ENCODE measurements at regions not wholly inside any gene's neighbourhood (a gene's known extent, or its start where the extent isn't known, plus 50 kb on each side); places are given as distances from the start of the nearest gene placed in this dataset.

DNA sequence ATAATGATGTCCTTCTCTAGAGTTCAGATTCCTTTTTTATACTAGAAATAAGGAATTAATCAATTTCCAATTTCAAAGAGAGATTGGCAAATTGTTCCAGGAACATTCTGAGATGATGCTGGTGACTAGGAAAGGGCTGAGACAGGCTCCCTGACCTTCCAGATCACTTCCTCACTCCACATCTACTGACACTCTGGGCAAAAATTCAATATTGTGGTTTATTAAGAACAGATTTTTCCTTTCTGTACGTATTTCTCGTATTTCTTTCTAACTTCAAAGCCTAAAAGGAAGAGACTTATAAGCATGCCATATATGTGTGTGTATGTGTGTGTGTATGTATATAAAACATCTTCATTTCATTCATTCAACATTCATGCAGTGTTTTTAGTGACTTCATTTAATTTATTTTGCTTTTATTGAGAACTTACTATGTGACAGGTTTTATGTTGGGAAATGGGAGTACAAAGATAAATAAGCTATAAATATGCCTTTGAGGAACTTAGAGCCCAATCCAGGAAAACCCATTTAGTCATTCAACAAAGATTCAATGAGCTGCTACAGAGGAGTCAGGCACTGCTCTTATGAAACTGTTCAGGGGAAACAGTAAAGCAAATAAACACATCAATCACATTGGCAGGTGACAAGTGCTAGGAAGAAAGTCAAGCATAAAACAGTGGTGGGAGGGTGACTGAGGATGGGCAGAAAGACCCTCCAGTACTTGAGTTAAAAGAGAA, 137.9 kb downstream of the RDH14 start:
- DNase-seq: no peak

DNA sequence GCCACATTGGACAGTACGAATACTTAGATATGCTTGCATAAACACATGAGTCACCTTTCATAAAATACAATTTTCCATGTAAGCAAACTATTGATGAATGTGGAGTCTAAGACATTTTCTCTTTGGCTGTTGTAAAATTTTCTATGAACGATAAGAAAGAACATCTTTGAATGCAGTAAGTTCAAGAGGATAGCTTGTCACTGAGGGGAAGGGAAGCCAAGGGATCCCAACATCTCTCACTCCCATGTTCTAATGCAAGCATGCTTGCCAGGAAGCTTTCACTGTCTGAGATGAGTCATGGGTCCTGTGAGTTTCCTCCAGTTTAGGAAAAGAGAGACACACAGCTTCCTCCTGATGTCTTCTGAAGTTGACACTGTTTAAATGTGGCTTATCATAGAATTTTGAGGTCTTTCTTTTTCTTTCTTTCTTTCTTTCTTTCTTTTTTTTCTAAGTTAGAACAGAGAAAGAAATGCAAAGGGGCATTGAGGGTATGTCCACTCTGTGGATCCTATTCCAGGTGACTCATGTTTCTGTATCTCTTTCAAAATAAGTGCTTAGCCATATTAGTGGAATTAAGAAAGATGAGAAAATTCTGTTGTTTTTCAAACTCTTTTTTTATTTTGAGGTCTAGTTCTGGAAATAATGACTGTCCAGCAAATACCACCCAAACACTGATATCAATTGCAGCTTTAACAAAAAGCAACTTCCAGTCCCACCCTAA, 146.6 kb downstream of the RDH14 start:
- no peak for DNase-seq

DNA sequence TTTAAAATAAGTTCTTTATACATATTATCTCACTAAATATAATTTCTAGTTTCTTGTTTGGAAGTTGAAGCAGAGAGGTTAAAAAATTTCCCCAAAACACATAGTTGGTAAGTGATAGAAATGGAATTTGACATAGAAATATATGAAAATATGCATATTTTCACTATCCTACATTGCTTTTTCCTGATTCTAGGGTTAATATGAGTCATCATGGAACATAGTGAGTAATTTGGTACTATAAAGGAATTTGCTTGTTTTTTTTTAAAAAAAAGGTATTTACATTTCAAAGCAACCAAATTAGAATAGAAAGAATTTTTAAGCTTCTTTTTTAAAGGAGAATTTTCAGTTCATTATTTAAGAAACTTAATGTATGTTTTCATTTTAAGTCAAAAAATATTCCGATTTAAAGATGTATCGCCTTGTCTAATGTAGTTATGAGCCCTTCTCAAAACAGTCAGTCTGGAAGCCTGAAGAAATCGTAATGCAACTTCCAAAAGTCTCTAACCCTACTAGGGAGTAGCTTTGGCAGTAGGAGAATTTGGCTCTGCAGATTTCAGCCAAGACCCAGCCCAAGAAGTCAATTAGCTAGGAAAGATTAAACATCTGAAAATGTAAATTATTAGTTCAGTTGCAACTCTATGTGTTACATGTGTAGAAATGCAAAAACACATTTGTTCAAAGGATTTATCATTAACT, 147.3 kb downstream of the RDH14 start:
- DNase-seq: no peak

DNA sequence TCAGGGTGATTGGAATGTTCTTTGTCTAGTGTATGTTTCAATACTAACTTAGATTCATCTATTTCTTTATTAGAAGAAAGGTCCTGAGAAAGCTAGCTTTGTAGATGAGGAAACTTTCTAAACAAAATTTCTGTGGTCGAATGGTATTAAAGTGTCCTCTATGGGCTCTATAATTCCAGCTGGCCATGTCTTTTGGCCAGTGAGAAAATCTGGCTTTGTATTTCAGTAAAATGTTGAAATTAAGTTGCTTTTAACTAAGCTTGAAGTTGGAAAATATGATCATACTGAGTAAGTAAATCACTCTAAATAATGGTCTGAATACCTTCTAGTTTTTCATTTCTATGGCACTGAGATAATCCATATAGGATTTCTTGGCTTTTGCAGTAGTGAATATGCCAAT, 148.8 kb downstream of the RDH14 start:
- DNase-seq: no peak

DNA sequence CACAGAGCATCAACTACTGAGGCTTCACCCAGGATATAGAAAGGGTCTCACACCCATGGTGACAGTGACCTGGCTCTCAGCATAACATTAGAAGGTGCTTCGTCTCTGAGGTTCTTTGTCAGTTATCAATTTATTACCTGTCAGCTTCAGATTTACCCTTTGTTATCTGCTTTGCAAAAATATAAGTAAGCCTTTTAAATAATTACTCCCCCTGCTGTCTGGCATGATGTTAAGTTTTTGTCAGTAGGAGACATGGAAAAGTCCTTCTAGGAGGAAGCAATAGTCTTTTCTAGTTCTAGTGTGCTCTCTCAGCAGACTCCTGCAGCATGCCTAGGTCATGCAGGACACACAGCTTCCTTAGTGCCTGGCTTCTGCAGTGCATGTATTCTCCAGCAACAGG, 149.9 kb downstream of the RDH14 start:
- DNase-seq: no peak

DNA sequence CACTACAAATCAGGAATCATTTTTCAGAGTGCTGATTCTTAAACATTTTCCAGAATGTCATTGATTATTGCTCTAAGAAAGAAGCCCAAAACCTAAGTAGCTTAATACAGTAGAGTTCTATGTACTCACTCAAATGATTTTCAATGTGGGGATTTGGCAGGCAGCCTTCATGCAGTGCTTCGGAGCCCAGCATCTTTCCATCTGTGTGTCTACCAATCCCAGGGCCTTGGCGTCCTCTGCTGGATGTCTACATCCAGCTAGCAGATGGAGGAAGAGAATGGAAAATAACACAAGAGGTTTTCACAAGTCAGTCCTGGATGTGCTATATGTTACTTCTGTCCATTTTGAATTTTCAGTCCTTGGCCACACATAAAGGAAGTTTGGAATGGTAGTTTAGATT, 151.8 kb downstream of the RDH14 start:
- DNase-seq: no peak

DNA sequence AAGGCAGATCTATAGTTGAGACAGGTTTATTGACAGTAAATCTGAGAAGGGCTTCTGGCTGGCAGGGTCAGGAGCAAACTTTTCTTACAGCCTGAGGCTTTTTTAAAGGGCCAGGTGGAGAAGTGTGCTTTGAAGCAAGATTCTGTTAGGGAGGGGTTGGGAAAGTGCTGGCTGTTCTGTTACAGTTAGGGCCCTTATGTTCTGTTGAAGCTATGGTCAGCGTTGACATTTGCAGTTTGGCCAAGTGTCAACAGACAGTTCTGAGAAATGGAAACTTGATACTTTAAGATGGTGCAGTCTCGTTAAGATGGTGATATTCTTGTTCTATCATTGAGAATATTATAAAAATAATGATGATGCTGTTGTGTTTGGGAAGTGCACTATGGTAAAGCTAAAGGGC, 154.2 kb downstream of the RDH14 start:
- no peak for DNase-seq

DNA sequence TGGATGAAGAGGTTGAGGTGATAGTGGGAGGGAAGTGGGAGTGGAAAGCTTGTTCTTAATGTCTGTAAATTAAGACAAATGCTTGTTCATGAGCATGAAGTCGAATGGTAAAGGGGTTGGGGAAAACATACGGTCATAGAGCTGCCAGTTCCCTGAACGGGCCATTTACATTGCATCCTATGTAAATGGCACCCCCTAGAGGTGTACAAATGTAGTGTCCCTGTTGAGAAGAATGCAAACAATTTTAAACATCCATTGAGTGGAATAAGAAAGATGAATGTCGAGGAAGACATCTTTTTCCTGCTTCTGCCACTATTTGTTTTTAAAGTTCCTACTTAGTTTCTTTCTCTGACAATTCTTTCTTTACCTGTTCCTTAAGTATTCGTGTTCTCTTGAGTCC, 155.7 kb downstream of the RDH14 start:
- DNase-seq: no peak

DNA sequence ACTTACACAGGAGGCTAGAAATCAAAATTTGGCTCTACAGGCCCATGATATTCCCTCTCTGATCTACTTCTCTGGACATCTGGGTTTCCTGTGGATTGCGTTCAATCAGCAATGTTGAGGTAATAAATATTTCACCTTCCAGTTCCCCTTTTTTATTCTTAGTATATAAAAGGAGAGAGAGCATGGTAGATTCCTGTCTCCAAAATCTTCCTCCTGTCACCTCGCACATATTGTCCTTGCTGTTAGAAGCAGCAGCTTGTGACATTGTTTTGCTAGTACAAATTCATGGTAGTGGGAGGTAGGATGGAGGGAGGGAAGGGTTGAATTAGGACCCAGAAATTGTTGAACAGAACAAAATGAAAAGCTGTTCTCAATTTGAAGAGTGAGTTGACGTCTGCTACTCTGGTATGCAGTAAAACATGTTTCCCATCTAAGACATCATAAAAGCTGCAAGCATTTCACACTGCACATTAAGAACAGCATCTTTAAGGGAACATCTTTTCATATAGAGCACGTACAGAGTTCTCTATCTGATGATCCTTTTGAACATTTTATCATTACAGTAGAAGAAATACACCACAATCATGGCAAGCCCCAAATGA, 156.4 kb downstream of the RDH14 start:
- DNase-seq: no peak

DNA sequence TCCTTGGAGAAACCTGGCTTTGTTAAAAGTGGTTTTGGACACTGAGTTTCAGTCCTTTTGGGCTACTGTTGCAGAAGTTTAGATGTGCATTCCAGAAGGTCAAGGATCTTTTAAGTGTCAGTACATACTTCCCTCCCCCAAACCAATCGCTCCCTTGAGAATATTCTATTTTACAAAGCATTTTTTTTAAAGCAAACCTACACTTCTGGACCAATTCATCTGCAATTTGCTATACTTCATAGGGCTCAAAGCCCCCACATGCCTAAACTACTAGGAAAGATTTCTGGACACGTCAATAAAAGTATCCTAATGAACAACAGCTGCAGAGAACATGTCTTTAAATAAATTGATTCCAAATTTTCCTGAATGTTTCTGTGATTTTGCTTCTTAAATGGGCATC, 157.6 kb downstream of the RDH14 start:
- DNase-seq: no peak

DNA sequence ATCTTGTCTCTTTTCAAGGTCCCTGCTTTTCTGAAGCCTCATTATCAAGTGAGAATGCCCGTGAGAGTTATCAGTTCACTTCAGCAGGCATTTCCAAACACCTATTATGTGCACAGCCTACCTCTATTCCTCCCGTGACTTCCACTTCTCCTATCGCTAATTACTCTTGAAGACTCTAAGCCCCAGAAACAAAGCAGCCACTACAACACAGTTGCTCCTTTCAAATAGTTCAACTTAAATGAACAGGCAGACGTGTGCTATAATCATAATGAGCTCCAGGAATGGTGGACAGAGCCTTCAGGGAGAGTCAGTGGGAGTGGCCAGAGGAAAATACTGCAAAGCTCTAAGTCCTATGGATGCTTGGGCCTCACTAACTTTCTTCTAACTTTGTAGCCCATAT, 159.0 kb downstream of the RDH14 start:
- no peak for DNase-seq

DNA sequence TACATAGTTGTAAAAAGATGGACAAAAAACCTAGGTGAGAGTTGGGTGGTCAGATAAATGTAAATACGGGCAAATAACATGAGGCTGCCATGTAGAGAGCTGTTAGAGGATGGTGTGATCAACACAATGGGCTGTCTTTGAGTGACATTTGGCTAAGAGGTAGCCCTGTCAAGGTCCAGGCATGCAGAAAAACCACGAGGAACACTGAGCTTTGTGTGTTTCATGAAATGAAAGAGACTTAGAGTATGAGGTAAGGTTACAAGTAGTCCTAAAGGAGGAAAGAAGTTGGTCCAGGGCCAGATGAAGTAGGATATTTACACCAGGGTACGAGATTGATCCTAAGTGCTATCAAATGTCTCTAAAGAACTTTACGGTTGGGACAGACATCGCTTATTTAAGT, 160.9 kb downstream of the RDH14 start:
- DNase-seq: no peak

DNA sequence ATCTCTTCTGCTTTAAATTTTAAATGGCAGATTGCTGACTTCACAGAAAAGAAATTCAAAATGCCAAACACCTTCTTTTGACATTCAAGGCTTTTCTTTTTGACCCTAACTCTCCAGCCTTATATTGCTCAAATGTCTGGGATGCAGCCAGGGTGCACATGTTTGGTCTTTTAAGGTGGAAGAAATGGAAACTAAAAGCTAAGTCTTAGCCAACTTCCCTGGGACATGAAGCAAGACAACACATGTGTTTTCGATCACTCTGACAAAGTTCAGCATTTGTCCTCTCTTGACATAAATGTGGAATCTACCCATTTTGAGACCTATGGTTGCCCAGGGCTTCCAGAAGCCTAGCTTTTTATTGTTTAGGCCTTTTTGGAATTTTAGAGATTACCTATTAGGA, 161.6 kb downstream of the RDH14 start:
- DNase-seq: no peak

DNA sequence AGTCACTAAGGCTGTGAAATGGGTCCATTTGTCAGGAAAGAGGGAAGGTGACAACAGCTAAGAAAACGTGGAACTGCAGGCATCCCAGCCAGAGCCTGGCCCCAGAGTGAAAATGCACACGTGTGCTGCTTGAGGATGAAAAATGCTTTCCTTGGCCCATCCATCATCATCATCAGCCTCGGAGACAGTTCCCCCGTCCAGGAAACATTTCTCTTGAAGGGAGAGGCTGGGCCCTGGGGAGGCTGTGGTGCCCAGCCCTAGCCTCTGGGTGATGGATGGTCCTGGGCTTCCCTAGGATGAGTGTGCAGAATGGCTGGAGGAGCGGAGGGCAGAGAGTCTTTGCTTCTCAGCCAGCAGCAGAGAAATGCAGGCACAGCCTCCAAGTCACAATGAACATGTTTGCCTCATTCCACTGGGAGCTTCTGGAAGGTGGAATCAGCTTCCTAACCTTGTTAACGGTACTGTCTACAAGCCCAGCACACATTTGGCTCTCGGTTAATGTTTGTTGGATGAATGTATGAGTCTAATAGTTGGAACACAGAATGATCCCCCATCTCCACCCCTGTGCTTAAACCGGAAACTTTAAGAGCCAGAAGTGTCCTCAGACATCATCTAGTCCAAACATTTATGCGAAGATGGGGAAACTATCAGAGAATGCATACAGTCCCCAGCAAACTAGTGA, 164.0 kb downstream of the RDH14 start:
- no peak for DNase-seq

DNA sequence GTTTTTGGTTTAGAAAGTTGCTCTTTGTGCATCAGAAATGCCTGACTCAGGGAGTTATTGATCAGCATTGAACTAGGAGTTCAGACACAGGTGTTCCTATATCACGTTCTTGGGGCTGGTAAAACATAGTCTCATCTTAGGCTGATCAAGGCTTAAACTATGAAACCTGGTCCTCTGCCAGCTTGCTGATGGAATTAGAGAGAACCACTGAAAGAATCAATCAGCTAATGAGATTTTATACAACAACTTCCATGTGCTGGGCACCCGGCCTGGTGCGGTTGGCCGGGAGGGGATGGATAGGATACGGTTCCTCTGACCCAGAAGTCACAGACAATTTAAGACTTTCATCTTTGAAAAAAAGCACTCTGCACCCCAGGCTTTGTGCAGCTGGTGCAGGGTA, 164.9 kb downstream of the RDH14 start:
- no peak for DNase-seq

DNA sequence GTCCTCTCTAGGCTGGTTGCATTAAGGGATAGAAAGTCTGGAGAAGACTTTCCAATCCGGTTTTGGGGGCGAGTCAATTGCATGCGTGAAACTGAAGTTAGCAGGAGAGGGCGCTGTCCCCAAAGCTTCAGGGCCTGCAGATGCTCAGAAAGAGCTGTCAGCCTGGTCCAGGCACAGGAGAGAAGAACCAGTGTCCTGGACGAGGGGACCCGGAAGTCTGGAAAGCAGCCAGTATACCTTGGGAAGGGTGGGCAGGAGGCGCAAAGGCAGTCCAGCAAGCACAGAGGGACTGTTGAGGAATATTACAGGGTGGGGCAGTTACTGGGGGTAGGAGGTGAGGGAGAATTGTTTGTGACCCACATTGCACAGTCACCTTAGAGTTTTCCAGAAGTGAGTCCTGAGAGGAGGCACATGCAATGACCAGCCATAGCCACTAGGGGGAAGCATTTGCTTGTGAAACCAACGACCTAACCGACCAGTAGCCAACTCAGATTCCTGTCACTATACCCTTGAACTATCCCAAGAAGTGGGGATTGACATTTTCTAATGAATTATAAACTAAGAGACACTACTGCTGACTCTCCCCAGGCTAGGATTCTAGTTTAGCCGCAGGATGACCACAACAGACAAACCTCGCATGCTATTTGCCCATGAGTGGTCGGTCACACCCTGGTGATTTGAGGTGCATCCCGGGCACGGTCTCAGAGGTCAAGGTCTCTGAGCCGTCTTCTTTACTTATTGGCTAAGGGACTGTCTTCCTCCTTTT, 172.8 kb downstream of the RDH14 start:
- DNase-seq: peak; percentile 29

DNA sequence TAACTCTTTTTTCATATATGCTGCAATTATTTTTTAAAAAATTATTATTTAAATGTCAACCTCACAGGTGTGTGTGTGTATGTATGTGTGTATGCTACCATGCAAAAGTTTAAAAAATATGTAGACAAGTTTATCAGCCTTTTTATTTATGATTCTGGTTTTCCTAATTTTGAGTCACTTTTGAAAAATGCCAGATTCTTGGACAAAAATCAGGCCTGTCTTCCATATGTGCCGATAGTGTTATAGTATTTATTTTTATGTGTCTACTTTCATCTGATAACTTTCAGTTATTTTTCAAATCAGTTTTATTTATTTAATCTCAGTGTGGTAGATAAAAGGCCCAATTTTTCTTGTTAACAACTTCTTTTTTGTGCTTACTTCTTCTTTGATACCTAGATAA, 176.2 kb downstream of the RDH14 start:
- DNase-seq: no peak

DNA sequence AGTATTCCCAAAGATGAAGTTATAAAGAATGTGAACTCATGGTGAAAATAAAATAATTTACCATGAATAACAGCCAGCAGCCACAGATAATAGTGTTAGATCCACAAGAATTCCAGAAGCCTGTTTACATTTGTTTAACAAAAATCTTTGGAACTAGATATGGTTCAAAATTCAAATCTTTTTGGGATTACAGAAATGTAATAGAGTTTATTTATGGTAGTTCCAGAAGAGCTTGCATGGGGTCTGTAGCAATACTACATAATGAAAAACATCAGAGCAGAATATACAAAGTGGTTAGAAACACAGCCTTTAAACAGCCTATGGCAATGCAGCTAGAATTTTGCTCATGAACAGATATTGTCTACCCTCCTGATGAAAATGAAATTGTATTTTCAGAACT, 179.1 kb downstream of the RDH14 start:
- DNase-seq: no peak

DNA sequence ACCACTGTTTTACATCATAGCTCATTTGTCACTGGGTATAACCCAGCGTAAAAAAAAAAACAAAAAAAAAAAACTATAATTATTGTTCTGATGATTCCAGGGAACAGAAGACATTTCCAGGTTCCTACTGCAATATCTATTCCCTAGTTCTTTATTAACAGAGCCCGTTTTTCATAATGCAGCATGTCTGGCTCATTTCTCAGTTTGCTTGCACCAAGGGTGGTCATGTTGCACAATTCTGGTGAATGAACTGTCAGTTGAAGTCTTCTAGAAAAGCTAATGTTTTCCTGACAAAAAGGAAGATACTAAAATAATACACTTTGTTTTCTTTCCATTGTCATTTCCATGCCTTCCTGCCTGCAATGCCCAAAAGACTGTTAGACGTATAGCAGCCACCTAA, 180.1 kb downstream of the RDH14 start:
- DNase-seq: no peak

DNA sequence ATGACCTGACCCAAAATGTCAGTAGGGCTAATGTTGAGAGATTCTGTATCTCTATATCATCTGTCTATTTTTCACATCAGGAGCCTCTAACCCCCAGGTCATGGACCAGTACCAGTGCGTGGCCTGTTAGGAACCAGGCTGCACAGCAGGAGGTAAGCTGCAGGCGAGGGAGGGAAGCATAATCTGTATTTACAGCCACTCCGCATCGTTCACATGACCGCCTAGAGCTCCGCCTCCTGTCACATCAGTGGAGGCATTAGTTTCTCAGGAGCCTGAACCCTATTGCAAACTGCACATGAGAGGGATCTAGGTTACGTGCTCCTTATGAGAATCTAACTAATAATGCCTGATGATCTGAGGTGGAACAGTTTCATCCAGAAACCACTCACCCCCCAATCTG, 180.6 kb downstream of the RDH14 start:
- DNase-seq: no peak

DNA sequence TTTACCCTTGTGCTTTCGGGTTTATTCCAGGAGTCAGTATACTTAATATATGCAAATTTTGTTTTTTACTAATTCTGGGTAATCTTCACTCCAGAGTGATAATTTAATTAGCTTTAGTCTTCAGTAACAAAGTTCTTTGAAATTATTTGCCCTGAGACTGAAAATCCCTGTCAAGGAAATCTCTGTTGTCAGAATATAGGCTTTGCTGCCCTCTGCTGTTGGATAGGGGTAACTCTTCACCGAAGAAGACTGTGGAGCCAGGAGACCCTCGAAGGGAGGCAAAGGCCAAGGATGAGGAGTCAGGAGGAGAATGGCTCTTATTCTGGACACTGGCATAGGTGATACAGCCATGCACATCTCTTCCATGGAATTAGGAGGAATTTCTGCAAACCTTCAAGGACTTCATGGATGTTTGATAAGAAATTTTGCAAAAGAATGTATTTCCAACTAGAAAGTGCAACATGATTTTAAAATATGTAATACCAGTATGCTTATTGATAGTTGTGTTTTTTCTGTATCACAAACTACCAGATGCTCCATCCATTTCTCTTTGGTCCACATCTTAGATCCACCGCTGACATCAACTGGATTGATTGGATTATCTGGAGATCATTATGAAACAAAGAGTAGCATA, 182.3 kb downstream of the RDH14 start:
- DNase-seq: peak; percentile 10

DNA sequence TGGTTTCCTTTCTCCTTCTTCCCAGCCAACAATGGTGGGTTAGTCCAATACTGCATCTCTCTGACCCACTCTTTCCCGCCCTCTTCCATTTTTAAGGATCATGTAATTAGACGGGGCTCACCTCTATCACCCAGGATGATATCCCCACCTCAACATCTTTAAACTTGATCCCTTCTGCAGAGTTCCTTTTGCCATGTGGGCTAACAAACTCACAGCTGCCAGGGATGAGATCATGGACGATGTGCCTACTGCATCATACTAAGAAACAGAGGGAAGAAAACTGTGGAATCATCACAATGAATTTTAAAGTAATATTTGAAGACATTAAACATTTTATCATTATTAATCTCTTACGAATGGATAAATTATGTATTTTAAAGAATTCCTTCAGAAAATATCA, 183.5 kb downstream of the RDH14 start:
- no peak for DNase-seq
